DMS 273 (cell line): ENCODE measurements at regions not wholly inside any gene's neighbourhood (a gene's known extent, or its start where the extent isn't known, plus 50 kb on each side); places are given as distances from the start of the nearest gene placed in this dataset.
A peak's percentile ranks its signal among the peaks of the same experiment; 100 is the strongest.

Experiments used
- DNase-seq: peaks from one replicate; lab custom pipeline; 2025; ENCODE audit not compliant: unreplicated experiment; lab: John Stamatoyannopoulos, UW

DNA sequence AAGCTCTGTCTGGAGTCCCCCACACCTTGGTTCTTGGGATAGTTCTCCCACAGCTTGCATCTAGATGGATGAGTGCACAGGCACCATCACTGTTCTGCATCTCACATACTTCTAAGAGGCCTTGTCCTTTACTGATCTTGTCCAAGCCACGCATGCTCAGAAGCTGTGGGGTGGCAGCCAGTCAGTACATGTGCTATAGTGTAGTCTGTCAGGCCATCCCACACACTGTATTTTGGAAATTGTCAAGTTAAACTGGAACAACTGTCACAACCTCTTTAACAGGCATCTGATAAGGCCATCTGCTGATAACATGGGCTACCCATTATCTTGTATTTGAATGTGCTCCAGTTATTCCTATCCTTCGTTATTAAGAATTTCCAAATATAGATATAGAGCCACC, 296.5 kb upstream of the AZI2 start:
- DNase-seq, result peak; percentile 28

DNA sequence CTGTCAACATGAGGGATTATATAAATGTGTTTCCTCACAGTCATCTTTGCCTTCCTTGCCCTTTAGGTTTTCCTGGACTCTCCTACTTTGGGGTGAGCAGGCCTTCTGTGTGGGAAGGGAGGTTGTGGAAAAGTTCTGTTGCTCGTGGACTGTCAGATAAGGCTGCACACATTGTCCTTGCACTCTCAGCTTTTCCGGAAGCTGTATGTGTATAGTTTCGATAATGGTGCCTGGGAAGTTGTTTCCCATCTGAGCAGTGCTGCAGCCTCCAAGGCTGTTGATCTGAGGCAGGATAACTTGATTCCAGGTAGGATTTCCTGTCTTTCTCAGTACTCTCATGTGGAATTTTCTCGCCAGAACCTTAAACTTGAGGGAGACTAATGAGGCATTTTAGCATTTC, 297.8 kb upstream of the AZI2 start:
- DNase-seq, result no peak

DNA sequence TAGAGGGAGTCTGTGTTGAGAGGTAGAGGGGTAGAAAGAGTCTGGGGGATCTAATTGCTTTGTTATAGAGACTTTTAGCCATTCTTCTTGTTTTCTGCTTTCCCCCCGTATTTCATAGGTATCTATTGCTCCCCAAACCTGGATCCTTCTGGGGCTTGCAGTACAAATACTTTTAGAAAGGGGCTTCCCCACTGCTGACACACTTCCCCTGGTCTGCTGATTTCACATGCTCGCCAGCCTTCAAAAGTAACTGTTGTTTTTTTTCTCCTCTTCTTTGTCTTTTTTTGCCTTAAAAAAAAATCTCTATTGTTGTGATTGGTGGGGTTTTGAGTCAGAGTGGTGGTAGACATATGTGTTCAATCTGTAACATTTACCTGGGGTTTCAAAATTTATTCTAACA, 300.6 kb upstream of the AZI2 start:
- DNase-seq, result no peak

DNA sequence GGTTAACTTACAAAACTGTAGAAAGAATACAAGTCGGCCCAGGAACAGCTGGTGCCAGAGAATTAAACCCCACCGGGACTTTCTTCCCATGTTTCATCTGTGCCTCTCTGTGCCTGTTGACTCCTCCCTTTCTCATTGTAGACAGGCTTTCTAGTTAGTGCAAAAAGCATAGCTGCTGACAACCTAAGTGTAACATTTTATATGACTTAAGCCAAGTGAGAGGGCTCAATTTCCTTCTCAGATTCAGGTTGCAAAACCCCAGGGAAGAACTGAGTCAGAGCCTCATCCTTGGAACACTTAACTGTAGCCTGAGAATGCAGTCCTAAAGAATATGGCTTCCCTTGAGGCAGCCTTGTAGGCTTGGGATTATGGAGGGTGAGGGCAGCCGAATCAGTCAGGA, 302.5 kb upstream of the AZI2 start:
- DNase-seq, result peak; percentile 52

DNA sequence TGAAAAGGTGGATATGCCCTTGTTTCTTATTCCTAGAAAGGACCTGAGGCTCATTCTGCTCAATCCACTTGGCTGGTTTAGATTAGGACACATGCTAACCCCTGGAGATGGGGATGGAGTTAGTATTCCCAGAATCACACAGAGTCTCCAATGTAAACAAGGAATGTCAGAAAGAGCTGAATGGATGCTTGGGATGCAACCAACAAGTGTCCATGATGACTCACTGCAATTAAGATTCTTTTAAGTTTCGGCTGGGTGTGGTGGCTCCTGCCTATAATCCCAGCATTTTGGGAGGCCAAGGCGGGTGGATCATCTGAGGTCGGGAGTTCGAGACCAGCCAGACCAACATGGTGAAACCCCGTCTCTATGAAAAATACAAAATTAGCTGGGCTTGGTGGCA, 315.5 kb upstream of the AZI2 start:
- DNase-seq, result no peak

DNA sequence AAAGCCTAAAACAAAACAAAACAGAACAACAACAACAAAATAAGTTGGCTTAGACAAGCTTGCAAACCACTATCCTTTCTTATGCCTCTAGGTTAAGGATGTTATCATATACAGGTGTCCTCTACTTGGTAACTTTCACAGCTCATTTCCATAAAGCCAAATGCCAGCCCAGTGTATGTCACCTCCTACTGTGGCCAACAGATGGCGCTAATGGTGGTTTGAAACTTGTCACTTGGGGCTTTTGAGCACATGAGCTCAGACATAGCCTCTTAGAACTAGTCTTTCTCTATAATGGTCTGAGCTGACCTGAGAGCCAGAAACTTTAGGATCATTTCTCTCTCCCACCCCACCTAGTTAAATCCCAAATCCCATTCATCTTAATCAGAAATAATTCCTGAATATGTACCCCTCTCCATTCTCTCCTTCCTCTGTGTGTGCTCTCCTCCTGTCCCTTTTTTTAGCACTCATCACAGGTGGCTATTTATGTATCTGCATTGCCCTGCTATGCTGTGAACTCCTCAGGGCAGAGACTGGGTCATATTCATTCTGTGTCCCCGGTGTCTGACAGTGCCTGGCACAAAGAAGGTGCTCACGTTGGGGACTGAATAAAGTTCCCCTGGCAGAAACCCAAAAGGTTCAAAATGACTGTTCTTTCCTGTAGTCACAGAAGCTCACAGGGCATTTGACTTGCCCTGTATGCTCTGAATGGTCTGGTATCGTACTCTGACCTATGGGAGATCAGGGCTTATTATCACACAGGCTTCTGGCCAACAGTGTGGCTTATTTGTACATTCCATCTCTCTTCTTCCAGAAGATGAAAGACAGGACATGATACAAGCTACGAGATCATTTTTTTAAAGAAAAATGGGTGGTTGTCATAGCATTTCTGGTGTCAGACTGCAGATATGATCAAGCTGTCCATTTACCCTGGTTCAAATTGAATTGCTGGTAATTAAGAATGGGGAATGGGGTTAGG, 319.3 kb upstream of the AZI2 start:
- peak; percentile 78 for DNase-seq

DNA sequence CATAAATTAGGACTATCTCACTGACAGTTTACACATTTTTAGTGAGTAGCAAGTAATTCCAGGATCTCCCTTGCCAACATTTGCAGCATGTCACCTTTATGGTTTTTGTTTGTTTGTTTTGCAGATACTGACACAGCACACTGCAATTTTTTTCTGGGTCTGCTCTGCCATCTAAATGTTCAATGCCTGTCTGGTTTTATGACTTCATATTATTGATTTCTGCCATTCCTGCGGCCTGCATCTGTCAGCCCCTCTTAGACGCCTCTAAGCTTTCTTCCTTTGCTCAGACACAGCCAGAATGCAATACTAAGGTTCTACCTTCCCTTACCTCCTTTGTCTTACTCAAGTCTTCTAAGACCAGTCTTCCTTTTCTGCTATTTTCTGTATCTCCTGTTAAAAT, 321.2 kb upstream of the AZI2 start:
- no peak for DNase-seq

DNA sequence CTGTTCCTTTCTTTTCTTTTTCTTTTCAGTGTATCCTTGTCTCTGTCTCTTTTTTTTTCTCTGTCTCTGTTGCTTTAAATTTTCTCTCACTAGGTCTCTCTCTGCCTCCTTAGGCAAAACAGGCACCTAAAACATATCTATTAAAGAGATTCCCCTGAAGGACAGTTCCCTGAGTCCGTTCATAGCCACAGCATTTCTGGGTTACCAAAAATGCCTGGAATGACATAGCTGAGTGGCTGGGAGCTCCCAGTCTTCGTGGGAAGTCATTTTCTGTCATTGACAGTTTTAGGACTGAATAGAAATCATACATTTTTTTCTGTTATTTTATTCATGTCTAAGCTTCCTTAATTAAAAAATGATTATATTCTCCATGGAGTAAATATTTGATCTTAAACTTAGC, 323.8 kb upstream of the AZI2 start:
- no peak for DNase-seq

DNA sequence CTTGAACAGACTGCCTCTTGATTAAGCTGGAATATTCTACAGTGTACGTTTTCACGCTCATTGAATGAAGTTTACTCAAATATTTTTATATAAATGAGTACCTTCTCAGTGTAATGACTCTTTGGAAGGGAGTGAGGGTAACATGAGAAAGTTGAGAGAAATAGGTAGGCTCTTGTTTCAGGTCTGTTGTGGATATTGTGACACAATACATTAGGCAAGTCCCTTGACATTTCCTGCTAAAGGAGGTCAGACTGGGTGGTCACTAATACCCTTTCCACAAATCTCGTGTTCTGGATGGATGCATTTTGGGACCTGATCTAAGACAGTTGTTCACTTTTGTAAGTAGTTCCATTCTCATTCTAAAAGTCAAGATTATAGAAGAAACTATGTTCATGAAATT, 324.8 kb upstream of the AZI2 start:
- no peak for DNase-seq

DNA sequence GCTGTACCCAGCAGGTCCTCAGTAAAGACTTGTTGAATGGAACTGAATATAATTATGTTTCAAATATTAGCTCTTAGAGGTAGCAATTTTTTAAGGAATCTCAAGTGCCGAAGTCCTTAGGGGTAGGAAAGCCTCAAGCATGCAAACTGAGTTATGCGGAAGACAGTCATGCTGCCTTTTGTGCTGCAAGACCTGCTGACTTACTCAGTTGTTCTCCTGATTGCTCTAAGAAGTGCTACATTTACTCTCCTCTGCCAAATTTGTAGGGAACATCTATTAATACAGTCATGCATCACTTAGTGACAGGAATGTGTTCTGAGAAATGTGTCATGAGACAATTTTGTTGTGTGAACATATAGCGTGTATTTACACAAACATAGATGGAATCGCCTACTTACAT, 325.6 kb upstream of the AZI2 start:
- DNase-seq, result no peak

DNA sequence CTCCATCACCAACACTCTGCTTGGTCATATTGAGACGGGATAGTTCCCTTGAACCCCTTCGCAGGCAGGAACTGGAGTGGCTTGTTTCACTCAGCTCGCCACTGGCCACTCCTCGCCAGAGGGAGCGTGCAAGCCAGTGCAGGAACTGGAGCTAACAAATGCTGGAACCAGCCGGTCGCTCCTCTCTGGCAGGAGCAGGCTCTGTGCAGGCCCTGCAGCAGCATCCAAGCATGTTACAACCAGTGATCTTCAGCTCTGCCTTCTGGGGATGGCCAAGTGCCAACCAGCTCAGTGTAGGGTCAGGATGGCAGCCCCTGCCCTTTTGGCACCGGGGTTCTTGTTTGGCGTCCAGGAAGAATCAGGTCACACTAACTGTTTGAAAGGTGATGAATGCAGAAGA, 329.0 kb upstream of the AZI2 start:
- no peak for DNase-seq

DNA sequence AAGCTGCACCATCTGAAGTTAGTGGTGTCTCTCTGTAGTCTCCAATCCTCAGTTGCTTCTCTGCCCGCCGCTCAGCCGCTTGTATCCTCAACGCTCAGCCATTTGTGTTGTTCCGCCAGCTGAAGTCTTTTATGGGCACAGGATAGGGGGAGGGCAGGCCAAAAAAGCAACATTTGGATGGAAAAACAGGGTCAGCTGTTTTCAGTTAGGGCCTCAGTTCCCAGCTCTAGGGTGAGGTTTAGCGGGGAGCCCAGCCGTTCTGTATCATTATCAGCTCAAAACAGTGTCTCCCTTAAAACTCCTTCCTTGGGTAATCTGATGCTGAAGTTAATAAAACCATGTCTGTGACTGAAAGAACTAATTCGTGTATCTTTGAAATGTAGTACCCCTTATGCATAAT, 329.5 kb upstream of the AZI2 start:
- no peak for DNase-seq

DNA sequence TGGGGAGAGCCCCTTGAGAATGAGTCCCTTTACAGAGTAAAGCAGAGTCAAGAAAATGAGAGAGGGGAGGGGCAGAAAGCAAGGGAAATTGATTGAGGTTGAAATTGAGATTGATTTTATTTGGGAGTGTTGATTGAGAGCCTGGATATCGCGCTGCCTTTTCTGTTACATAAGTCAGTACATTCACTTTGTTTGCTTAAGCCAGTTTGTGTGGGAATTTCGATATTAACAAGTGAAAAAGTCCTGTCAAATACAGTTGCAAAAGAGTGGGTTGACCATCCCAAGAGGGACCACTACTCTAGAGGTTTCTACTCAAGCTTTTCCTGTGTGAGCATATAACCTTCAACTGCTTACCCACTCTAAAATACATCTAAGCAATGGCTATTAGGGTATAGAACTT, 331.4 kb upstream of the AZI2 start:
- DNase-seq, result no peak

DNA sequence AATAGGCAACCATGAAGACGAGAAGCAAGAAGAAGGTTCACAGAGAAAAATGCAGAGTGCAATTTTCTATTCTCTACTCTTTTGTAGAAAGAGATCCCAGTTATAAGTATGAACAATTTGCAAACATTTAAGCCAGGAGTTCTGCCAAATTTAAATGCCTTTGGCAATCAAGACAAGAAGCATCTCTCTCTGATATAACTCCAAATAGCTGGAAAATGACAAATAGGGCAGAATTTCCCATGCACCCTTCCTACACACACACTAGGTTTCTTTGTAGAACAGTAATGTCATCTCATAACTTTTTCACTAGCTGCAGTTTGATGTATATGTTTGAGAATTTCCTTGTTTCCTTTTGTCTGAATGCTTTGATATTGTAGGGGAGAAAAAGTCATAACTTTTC, 333.5 kb upstream of the AZI2 start:
- no peak for DNase-seq

DNA sequence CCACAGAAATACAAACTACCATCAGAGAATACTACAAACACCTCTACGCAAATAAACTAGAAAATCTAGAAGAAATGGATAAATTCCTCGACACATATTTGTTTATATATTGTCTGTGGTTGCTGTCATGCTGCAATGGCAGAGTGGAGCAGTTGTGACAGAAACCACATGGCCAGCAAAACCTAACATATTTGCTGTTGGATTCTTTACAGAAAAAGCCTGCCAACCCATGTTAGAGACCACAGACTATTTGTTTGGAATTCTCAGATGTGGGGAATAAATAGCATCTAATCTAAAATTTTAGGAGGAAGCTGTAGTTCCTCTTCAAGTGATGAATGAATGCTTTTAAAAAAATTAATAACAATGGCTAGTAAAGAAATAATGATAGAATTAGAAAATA, 341.6 kb upstream of the AZI2 start:
- DNase-seq, result no peak

DNA sequence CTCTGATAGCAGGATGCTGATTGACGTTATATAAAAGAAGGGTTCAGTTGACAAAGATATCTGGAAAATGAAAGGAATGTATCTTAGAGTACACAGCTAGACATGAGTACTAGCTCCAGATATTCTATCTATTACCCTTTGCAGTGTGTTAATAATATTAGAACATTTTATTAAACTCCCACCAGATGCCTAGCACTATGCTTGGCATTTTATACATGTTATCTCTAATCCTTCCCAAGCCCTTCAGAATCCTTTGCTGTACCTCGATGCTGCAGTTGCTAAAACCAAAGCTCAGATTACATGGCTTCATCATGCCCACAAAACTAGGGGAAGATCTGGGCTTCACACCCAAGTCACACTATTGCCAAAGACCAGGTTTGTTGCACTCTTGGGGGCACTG, 350.1 kb upstream of the AZI2 start:
- DNase-seq, result no peak

DNA sequence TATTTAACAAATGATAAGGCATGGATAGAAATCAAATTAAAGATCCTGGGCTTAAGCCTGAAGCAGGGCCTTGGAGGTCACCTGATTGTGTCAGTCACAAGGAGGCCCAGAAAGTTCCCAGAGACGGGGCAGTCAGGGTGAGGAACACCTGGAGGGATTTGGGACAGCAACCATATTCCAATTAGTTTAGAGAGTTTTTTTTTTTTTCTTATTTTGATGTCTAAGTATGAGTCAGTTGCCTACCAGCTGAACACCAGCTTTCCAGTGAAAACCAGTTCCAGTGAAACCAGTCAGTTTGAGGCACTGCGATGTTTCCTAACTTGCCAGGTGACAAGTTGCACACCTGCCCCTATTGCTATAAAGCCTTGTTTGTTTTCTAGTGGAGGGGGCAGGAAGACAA, 350.7 kb upstream of the AZI2 start:
- DNase-seq, result no peak

DNA sequence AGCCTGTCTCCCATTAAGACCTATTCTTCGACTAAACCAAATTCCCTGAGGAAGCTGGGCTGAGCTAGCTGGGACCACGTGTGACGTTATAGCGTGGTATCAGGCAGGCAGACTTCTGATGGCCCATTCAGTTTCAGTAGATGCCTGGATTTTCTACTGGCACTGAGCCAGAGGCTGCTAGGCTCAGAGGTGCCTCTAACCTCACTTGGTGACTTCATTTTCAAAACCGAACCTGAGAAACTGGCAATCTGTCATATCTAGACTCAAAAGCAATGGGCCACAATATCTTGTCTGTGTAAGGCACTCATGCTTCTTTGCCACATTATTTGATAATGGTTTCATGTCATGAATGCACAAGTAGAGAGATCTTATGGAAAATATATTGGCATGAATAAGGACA, 352.1 kb upstream of the AZI2 start:
- no peak for DNase-seq

DNA sequence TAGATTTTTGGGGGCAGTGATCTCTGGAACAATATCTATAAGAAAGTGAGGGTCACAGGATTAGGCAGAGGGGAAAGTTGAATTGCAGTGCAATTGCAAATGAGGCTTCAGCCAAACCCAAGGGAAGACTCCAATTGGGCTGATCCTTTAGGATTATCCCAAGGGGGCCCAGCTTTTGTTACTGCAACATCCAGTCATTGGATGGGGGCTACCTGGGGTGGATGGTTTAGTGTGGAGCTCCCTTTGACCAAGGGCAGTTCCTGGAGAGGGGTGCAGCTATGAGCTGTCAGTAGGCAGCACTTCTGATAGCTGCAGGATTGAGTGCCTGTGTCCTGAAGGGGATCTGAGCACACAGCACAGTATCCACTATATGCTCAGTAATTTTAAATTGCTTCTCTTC, 355.2 kb upstream of the AZI2 start:
- no peak for DNase-seq

DNA sequence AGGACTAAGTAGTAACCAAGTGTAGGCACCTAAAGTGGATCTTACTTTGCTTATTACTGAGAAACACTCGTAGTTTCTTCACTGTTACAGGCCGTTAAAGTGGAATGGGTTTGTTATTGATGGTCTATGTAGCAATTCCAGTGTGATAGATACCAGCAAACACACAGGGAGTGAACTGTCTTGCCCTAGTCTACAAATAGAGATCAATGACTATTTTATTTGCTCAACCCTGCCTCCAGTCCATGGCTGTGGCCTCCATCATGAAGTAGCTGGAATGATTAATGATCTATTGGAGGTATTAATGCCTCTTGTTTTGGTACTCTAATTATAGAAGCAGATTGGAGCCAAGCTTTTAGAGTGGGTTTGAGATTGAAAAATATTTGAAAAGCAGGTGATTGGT, 362.7 kb upstream of the AZI2 start:
- DNase-seq, result no peak

DNA sequence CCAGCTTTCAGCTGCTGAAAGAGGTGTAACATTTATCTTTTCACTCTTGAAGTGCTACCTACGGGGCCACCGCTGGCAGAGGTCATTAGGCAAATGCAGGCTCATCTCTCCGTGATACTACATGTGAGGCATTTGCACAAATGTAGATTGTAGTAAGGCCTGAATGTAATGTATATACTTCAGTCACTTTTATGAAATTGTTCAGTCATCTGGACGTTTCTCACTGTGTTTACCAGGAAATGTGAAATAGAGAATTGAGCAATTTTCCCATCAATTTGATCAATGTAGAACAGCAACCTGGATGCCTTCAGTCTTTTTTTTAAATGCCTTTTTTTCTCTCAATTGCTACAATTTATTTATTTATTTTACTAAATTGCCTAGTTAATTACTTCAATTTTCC, 368.3 kb upstream of the AZI2 start:
- no peak for DNase-seq

DNA sequence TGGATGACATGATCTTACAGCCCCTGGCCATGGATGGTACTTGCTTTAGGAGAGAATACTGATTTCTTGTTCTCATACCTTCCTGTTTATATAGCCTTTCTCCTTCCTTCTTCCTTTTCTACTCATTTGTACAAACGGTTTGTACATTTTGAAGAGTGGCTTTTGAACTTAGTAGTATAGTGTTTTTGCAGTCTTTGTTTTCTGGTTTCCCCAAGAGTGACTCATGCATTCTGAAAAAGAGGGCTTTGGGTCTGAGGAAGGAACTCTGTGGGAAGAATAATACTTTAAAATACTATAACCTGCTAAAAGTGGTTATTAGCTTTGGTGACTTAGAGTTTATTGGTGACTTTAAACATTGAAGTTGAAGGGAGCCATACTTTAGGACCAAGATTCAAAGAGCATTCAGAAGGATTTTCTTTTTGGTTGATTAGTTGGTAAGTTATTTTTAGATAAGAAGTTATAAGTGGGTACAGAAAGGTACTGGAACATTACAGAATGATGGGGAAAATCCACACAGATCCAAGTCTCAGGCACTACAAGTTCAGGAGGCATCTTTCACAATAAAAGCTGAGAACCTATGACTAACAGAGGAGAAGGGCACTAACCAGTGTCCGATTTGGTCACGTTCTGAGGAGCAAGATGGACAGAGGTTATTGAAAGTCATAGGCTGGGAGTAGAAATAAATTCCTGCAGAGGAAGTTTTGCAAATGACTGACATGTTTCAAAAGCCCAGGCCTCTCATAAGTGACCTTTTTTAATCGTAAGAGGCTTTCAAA, 369.6 kb upstream of the AZI2 start:
- no peak for DNase-seq
